ENCODE measurements at regions not wholly inside any gene's neighbourhood (a gene's known extent, or its start where the extent isn't known, plus 50 kb on each side); places are given as distances from the start of the nearest gene placed in this dataset.

DNA sequence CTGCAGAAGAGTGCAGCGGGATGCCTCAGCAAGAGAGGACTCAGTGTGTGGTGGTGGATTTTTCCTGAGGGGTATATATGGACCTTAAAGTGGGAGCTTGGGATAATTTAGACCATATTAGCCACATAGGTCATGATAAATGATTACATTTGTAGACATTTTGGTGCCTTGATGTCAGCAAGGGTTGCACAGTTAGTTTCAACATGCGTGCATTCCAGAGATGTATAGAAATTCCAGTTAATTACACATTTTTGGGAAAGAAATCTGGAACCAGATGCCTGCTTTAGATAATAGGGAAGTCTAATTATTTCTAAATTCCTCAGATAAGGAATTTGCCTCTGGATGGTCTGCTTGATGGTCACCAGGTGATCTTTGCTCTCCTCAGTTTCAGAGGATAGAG lies 440.6 kb upstream of the PAPPA start:
- TF ChIP-seq EZH2 (optimal IDR thresholded peaks at IDR 0.05; ENCODE audit: low read depth, low read length): no peak
- no peak for TF ChIP-seq EZH2phosphoT487 (IDR thresholded peaks at IDR 0.05; ENCODE audit: low read length)
- no peak for TF ChIP-seq CTCF (IDR thresholded peaks at IDR 0.05; ENCODE audit: low read length)
